OCI-M1 (cell line): ENCODE measurements at regions not wholly inside any gene's neighbourhood (a gene's known extent, or its start where the extent isn't known, plus 50 kb on each side); places are given as distances from the start of the nearest gene placed in this dataset.

ENCODE experiments used
- DNase-seq: peaks from one replicate; lab custom pipeline; 2025; lab: John Stamatoyannopoulos, UW

- DNase-seq = no peak
These were observed 127.8 kb downstream of the EMX2 start for GRCh38 chr10:117670116-117670904.

GRCh38 chr10:117673230-117674010 is 130.9 kb downstream of the EMX2 start:
- DNase-seq = no peak

DNA sequence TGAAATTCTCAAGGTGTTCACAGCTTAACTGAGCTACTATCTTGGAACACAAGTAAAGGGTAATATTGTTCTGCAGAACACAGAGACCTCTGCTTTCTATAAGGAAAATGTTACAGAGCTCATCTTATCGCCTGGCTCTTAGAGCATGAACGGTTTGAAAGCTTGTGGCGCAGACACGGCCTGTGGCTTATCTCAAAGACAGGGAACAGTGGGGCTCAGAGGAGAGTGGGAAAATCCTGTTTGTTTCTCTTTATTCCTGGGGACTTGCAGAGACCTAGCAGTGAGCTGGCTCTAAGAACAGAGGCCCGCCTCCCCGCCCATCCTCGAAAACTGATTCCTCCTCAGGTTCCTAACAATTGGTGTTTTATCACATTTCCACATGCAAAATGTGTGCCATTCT is 131.7 kb downstream of the EMX2 start:
- DNase-seq = no peak

DNA sequence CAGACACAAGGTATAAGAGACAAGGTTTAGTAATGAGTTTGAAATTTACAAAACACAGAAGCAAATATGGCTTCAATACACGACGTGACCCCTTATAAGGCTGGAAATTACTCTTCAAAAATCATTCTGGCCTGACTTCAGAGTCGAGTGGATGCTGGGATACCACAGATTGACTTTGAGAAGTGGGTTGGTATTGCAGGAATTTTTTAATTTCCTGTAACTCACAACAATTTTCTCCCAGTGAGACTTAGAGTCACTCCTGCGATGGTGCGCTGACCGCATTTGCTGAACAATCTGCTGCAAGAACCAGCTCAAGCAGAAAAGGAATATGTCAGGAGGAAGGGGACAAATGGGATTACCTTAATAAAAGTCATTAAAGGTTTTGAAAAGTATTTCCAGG is 132.1 kb downstream of the EMX2 start:
- DNase-seq = no peak

DNA sequence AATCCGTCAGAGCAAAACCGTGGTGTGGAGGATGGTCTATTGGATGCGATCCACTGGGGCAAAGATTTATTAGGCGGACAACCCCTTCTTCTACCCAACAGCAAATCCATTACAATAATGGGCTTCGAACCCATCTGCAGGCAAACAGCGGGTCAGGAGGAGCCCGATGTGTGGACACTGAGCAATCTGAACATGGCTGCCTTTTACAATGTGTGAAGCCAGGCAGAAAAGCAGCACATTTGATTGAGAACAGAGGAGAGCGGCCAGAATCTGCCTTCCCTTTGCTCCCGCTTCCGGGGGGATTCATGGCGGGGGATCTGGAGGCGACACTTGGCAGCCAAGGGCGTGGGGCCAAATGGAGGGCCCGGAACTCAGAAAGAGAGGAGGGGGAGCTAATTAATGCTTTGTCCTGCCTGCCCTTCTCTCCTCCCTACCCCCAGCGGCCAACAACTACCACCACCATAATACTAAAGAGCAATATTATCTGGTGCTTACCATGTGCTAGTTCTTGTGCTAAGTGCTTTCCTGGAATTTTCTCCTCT is 133.0 kb downstream of the EMX2 start:
- DNase-seq = no peak

- no peak for DNase-seq
These were observed 134.7 kb downstream of the EMX2 start for GRCh38 chr10:117677239-117677638.

DNA sequence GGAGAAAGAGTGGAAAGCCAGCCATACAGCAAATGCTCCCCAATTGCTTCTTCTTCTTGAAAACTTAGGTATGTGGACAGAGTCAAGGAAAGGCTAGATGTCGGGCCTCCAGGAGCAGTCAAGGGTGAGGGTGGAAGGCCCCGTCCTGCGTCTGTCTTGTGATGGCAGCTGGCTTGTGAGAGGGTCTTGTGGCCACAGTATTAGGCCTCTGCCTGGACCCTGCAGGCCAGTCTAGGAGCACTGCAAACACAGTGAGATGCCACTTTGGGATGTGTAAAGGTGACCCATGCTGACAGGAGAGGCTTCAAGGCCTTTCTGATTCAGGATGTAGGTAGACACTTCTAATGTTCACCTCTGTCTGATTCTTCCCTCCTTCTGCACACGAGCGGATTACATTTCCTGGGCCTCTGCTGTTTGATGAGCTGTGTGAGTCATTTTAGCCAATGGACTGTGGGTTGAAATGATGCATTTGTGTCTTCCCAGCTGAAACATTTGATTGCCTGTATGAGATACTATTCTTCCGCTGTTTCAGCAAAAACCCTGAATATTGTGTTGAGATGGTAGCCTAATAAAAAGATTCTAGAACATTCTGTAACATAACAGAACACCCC is 135.4 kb downstream of the EMX2 start:
- DNase-seq = no peak

DNA sequence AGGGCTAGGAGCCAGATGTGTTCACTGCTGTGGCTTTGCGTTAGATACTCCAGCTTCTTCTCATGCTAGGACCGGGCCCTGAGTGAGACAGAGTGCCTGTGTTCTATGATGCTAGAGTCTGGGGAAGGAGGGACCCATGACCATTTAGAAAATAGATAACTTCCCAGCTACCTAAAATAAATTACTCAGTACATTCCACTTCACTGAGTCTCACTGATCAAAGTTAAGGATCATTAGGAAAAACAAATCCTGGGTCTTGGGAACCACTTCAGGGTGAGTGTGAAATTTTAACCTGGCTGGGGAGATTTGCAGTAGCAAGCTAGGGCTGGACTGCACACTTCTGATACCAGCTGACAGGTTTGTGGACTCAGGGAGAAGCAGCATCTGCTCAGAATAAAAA is 138.1 kb downstream of the EMX2 start:
- DNase-seq = no peak

DNA sequence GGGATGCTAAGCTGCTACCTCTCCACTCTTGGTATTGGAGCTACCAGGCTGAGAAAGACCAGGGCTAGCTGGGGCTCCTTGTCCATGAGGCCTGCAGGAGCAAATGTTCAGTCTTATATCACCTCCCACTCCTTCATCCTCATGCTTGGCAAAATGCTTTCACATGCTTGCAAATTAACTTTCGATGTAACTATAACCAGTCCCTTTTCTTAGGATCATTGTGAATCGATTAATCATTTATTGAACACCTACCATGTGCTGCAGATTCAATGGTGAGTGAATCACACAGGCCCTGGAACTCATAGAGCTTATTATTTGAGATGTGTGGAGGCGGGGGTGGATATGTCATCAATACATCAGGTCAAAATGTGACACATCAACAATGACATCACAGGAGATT is 138.6 kb downstream of the EMX2 start:
- DNase-seq = no peak

DNA sequence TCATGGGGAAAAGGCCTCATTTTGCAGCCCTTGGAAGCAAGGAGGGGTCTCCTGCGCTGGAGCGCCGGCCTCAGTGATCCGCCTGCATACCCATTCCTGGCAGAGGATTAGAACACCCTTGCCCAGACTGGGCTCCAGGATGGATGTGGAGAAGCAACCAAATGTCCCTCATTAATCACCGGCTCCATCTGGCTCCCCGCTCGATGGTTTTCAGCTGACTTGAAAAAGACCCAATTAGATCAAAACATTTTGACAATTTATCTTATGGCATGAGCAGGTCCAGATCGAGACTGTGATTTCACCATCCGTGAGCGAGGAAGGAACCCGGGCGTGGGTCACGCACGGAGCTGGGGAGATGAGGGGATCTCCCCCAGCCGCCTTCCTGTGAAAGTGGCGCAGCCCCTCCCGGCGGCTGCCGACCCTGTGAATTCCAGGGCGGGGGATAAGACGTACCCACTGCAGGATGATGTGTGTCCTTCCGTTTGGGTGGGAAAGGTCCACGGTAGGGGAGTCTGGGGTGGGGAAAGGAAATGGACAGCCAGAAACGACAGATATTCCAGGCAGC is 141.6 kb downstream of the EMX2 start:
- DNase-seq = no peak

- no peak for DNase-seq
These were observed 142.2 kb downstream of the EMX2 start for GRCh38 chr10:117684672-117685211.

- no peak for DNase-seq
These were observed 142.9 kb downstream of the EMX2 start for GRCh38 chr10:117685431-117685830.

DNA sequence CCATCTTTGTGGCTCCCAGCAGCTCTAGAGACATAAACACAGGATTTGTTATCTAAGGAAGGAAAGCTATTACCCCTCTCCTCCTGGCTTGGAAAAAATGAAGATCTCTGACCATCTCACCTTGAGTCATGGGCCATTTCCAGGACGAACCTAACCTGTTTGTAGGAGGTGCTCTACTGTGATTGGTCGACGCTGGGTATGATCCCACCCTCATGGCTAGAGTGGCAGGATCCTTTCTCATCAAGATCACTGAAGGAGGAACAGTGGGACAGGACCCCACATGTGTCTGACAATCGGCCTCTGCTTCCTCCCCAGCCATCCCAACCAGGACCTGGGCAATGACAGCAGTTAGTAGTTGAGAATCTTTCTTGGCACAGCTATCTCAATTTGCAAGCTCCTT is 144.1 kb downstream of the EMX2 start:
- no peak for DNase-seq

DNA sequence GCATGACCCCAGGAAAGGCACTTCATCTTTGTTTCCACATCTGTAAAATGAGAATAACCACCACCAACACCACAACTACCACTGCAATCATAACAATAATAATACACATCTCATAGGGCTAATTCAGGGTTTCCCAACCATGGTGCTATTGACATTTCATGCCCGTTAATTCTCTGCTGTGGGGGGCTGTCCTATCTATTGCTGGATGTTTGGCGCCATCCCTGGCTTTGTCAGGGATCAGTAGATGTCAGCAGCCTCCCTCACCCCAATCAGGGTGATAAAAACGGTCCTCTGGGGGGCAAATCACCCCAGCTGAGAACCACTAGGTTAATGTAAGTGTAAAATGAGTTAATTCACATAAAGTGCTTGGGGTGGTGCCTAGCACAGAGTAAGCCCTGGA is 145.8 kb downstream of the EMX2 start:
- no peak for DNase-seq

DNA sequence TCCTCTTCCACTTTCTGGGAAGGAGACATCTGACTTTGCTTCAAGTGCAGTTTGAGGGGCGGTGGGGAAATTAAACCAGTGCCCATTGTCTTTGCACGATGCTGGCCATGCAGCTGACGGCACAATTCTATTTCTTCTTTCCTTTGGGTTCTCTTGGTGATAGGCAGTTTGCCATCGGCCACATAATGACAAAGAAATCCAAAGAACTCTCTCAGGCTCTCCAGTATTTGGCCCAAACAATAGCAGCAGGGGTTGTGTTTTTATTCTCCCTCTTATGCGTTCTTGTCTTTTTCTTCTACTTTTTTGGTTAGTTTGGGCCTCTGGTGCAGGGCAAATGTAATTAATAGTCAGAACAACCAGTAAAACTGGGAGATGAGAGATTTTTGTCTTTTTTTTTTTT is 147.0 kb downstream of the EMX2 start:
- DNase-seq = no peak

DNA sequence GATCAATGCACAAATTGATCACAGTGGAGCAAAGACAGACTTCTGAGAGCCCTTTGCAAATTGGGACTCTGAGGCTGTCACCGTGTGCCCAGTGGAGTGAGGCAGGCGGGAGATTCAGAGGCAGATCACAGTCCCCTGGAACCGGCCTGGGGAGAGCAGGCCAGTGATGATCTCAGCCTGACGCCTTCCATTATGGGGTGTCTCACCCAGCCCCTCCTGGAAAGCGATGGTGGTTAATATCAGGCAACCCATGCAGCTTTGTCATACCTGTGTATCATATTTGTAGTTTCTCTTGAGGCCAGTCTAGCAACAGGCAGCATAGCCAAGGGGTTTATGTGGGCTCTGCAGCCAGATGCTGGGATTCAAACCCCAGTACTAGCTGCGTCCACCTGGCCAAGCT is 147.8 kb downstream of the EMX2 start:
- no peak for DNase-seq

DNA sequence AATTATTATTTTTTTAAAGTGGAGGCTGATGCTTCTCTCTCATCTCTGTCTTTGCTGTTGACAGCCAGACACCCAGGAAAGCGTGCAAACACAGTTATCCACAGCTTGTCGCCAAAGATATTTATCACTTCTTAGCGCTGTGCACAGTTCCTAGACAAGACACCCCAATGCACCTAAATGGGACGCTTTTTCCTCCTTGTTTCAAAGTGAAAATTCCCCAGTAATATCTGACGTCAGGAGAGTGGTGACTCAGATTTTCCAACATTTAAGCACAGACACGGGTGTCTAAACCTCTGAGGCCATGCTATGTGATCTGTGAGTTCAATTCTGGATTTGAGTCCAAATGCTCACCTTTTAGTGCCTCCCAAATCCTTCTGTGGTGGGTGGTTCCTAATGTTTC is 151.6 kb downstream of the EMX2 start:
- no peak for DNase-seq

DNA sequence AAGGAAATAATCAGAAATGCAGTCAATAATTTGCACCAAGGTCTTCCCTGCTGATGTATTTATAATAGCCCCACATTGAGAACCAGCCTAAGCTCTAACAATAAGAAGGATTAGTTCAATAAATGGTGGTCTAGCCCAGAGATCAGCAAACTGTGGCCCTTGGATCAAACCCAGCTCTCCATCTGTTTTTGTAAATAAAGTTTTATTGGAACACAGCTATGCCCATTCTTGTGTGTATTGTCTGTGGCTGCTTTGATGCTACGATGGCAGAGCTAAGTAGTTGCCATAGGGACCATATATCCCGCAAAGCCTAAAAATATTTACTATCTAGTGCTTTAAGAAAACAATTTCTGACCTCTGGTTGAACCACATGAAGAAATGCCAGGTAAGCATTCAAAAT is 154.9 kb downstream of the EMX2 start:
- DNase-seq = no peak

GRCh38 chr10:117698809-117699208 is 156.3 kb downstream of the EMX2 start:
- no peak for DNase-seq

DNA sequence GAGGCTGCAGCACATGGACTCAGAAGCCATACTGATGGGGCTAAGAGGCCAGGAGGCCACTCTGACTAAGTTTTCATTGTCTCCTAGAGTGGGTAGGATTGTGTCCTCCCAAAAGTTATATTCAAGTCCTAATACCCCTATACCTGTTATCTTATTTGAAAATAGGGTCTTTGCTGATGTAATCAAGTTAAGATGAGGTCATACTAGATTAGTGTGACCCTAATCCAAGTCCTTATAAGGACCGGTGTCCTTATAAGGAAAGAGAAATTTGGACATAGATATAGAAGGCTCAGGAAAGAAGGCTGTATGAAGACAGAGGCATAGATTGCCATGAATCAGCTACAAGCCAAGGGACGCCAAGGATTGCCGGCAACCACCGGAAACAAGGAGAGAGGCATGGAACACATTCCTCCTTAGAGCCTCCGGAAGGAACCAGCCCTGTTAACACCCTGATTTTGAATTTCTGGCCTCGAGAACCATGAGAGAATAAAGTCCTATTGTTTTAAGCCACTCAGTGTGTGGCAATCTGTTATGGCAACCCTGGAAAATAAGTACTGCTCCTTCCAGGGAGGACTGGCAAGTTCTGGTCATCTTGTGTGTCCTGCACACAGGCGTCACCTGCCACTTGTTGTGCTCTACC is 157.0 kb downstream of the EMX2 start:
- no peak for DNase-seq

GRCh38 chr10:117710181-117710798 is 167.7 kb downstream of the EMX2 start:
- DNase-seq = no peak
